ENCODE measurements at regions not wholly inside any gene's neighbourhood (a gene's known extent, or its start where the extent isn't known, plus 50 kb on each side); places are given as distances from the start of the nearest gene placed in this dataset.
A peak's percentile ranks its signal among the peaks of the same experiment; 100 is the strongest.

DNA sequence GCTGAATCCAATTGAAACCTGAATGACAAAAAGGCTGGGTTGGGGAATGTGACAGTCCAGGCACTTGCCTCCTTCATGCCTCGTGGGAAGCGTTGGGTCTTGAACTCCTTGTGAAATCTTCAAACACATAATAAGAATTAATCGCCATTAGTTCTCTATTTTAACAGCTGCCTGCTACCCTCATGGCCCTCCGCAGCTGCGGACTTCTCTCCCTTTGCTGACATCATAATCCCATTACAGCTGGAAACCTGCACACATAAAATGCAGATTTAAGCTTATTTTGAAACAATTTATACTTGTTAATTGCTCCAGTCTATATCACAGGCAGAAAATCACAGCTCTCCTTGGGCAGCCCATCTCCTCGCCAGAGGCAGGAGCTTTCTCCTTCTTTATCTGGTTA, 403.0 kb upstream of the MKI67 start:
- POLR2A ChIA-PET: no interaction called here

DNA sequence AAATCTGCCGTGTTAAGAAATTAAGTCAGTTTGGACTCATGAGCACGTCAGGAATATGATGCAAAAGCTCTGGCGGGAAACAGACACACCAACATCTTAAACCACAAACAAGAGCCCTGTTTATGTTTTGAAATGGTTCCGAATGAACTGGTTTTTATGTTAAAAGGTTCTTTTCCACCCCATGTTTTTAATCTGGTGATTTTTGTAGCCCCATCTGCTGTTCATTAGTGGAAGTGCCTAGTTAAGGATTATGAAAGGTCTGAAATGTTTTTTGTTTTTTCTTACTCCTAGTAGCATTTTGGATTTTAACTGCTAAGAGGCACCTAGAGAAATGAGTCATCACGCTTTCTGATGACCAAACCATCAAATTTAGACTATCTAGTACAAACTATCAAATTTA, 404.1 kb upstream of the MKI67 start:
- no peaks in the 10 kb centered on the region for H4K20me1 ChIP-seq (ENCODE audit: insufficient read depth)
- no peaks in the 10 kb centered on the region for H3K36me3 ChIP-seq (replicated peaks in 1 of 2; ENCODE audit: control insufficient read depth in 1 of 2, insufficient read depth in 2 of 2, low read length in 1 of 2)
- TF ChIP-seq SIN3A (IDR thresholded peaks at IDR 0.05; ENCODE audit: borderline replicate concordance, low read depth, low read length) (no peak), RAD21 (IDR thresholded peaks at IDR 0.05; ENCODE audit: low read length) (peak; percentile 53), NFIC (IDR thresholded peaks at IDR 0.05; ENCODE audit: borderline replicate concordance) (no peak), NRF1 (IDR thresholded peaks at IDR 0.05; ENCODE audit: low read depth, low read length) (no peak), SMC3 (IDR thresholded peaks at IDR 0.05; ENCODE audit: low read depth, low read length) (peak; percentile 26; the same call in 1 of the 2 replicates), RFX5 (IDR thresholded peaks at IDR 0.05; ENCODE audit: low read length) (no peak), MEF2A (IDR thresholded peaks at IDR 0.05; ENCODE audit: borderline replicate concordance, low read depth) (no peak)
- TF ChIP-seq, protein P1, sequence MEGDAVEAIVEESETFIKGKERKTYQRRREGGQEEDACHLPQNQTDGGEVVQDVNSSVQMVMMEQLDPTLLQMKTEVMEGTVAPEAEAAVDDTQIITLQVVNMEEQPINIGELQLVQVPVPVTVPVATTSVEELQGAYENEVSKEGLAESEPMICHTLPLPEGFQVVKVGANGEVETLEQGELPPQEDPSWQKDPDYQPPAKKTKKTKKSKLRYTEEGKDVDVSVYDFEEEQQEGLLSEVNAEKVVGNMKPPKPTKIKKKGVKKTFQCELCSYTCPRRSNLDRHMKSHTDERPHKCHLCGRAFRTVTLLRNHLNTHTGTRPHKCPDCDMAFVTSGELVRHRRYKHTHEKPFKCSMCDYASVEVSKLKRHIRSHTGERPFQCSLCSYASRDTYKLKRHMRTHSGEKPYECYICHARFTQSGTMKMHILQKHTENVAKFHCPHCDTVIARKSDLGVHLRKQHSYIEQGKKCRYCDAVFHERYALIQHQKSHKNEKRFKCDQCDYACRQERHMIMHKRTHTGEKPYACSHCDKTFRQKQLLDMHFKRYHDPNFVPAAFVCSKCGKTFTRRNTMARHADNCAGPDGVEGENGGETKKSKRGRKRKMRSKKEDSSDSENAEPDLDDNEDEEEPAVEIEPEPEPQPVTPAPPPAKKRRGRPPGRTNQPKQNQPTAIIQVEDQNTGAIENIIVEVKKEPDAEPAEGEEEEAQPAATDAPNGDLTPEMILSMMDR (IDR thresholded peaks at IDR 0.05): peak; percentile 37
- TF ChIP-seq, protein P2, sequence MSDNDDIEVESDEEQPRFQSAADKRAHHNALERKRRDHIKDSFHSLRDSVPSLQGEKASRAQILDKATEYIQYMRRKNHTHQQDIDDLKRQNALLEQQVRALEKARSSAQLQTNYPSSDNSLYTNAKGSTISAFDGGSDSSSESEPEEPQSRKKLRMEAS (IDR thresholded peaks at IDR 0.05; ENCODE audit: low read depth): no peak
- no peak overlapping the region for H2AFZ ChIP-seq (ENCODE audit: low read depth)
- H3K9ac ChIP-seq: no peak overlapping the region
- H3K9me2 ChIP-seq: no peaks in the 10 kb centered on the region
- no peaks in the 10 kb centered on the region for H3F3A ChIP-seq (replicated peaks; ENCODE audit: insufficient read depth)
- no peaks in the 10 kb centered on the region for H3K9me3 ChIP-seq
- H3K79me2 ChIP-seq (ENCODE audit: insufficient read depth): no peaks in the 10 kb centered on the region
- WGBS (ENCODE audit: low lambda C conversion rate): 23% methylated on average over 5 of the region's 5 CpGs
- ChIA-PET POLR2A (no interaction called here), CTCF (interaction anchor here (0.9 to 8.5 kb wide), 11 partner anchors 8 to 318 kb away, joined by 3 to 82 read pairs (median 4); no protein-coding TSS in a partner anchor)
- no peak overlapping the region for H3K27ac ChIP-seq (ENCODE audit: low read depth in 2 of 2, low read length in 1 of 2)
- H3K4me1 ChIP-seq (ENCODE audit: control insufficient read depth in 1 of 2, insufficient read depth in 2 of 2, low read depth in 1 of 2, low read length in 1 of 2): peaks cover 0 to 15% of the 10 kb centered on the region in 2 experiments; a peak in 2 of 4 replicates
- no peaks in the 10 kb centered on the region for H3K27me3 ChIP-seq (ENCODE audit: insufficient read depth)
- peak; percentile 58 for DNase-seq
- H3K4me2 ChIP-seq: no peak overlapping the region
- no peak overlapping the region; a peak in 1 of 4 replicates for H3K4me3 ChIP-seq (ENCODE audit: low read depth in 2 of 2, low read length in 1 of 2)

More for the DNA sequence above, 403.0 kb upstream of the MKI67 start:
- H3F3A ChIP-seq (replicated peaks; ENCODE audit: insufficient read depth): no peaks in the 10 kb centered on the region
- DNase-seq: no peak
- no peak overlapping the region for H3K27ac ChIP-seq (ENCODE audit: low read depth in 2 of 2, low read length in 1 of 2)
- no peak overlapping the region for H3K9ac ChIP-seq
- 32% methylated on average over 6 of the region's 6 CpGs for WGBS (ENCODE audit: low lambda C conversion rate)
- no peaks in the 10 kb centered on the region for H3K9me2 ChIP-seq
- no peak overlapping the region for H2AFZ ChIP-seq (ENCODE audit: low read depth)
- H3K9me3 ChIP-seq: no peaks in the 10 kb centered on the region
- H3K79me2 ChIP-seq (ENCODE audit: insufficient read depth): no peaks in the 10 kb centered on the region
- H4K20me1 ChIP-seq (ENCODE audit: insufficient read depth): no peaks in the 10 kb centered on the region
- CTCF ChIA-PET: interaction anchor here (0.9 to 8.5 kb wide), 14 partner anchors 9 to 449 kb away, joined by 3 to 82 read pairs (median 4); no protein-coding TSS in a partner anchor
- H3K36me3 ChIP-seq (replicated peaks in 1 of 2; ENCODE audit: control insufficient read depth in 1 of 2, insufficient read depth in 2 of 2, low read length in 1 of 2): no peaks in the 10 kb centered on the region
- TF ChIP-seq SMC3 (IDR thresholded peaks at IDR 0.05; ENCODE audit: low read depth, low read length): no peak
- TF ChIP-seq MXI1 (IDR thresholded peaks at IDR 0.05; ENCODE audit: low read depth, low read length): no peak
- no peak for TF ChIP-seq CHD2 (IDR thresholded peaks at IDR 0.05; ENCODE audit: low read length, partially characterized antibody)
- no peak for TF ChIP-seq RFX5 (IDR thresholded peaks at IDR 0.05; ENCODE audit: low read length)
- no peak for TF ChIP-seq YY1 (IDR thresholded peaks at IDR 0.05; ENCODE audit: low read depth)
- no peak for TF ChIP-seq TAF1 (IDR thresholded peaks at IDR 0.05; ENCODE audit: borderline replicate concordance, low read depth, low read length)
- TF ChIP-seq MEF2A (IDR thresholded peaks at IDR 0.05; ENCODE audit: borderline replicate concordance, low read depth): no peak
- no peak for TF ChIP-seq EP300 (IDR thresholded peaks at IDR 0.05; ENCODE audit: borderline replicate concordance in 1 of 2, low read depth in 1 of 2, low read length in 1 of 2)
- TF ChIP-seq NFIC (IDR thresholded peaks at IDR 0.05; ENCODE audit: borderline replicate concordance): no peak
- TF ChIP-seq, protein P3, sequence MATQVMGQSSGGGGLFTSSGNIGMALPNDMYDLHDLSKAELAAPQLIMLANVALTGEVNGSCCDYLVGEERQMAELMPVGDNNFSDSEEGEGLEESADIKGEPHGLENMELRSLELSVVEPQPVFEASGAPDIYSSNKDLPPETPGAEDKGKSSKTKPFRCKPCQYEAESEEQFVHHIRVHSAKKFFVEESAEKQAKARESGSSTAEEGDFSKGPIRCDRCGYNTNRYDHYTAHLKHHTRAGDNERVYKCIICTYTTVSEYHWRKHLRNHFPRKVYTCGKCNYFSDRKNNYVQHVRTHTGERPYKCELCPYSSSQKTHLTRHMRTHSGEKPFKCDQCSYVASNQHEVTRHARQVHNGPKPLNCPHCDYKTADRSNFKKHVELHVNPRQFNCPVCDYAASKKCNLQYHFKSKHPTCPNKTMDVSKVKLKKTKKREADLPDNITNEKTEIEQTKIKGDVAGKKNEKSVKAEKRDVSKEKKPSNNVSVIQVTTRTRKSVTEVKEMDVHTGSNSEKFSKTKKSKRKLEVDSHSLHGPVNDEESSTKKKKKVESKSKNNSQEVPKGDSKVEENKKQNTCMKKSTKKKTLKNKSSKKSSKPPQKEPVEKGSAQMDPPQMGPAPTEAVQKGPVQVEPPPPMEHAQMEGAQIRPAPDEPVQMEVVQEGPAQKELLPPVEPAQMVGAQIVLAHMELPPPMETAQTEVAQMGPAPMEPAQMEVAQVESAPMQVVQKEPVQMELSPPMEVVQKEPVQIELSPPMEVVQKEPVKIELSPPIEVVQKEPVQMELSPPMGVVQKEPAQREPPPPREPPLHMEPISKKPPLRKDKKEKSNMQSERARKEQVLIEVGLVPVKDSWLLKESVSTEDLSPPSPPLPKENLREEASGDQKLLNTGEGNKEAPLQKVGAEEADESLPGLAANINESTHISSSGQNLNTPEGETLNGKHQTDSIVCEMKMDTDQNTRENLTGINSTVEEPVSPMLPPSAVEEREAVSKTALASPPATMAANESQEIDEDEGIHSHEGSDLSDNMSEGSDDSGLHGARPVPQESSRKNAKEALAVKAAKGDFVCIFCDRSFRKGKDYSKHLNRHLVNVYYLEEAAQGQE (IDR thresholded peaks at IDR 0.05; ENCODE audit: low read depth, low read length): no peak
- TF ChIP-seq, protein P4, sequence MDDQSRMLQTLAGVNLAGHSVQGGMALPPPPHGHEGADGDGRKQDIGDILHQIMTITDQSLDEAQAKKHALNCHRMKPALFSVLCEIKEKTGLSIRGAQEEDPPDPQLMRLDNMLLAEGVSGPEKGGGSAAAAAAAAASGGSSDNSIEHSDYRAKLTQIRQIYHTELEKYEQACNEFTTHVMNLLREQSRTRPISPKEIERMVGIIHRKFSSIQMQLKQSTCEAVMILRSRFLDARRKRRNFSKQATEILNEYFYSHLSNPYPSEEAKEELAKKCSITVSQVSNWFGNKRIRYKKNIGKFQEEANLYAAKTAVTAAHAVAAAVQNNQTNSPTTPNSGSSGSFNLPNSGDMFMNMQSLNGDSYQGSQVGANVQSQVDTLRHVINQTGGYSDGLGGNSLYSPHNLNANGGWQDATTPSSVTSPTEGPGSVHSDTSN (IDR thresholded peaks at IDR 0.05): no peak
- no peak for TF ChIP-seq RAD21 (IDR thresholded peaks at IDR 0.05; ENCODE audit: low read length)
- TF ChIP-seq NRF1 (IDR thresholded peaks at IDR 0.05; ENCODE audit: low read depth, low read length): no peak
- no peak for TF ChIP-seq RXRA (IDR thresholded peaks at IDR 0.05; ENCODE audit: borderline replicate concordance, low read depth)
- H3K4me1 ChIP-seq (ENCODE audit: control insufficient read depth in 1 of 2, insufficient read depth in 2 of 2, low read depth in 1 of 2, low read length in 1 of 2): peaks cover 0 to 15% of the 10 kb centered on the region in 2 experiments; a peak in 2 of 4 replicates
- H3K4me2 ChIP-seq: no peak overlapping the region
- H3K4me3 ChIP-seq (ENCODE audit: low read depth in 2 of 2, low read length in 1 of 2): no peak overlapping the region
- no peaks in the 10 kb centered on the region for H3K27me3 ChIP-seq (ENCODE audit: insufficient read depth)
